Gastrocnemius medialis (tissue), 4 donors: ENCODE measurements at regions not wholly inside any gene's neighbourhood (a gene's known extent, or its start where the extent isn't known, plus 50 kb on each side); places are given as distances from the start of the nearest gene placed in this dataset.
"Not testable (repeated sequence)": the region's sequence is repeated elsewhere in the genome, so short reads cannot be mapped to it uniquely, and the experiment has no call there.

ENCODE experiments used
- ATAC-seq, 2 donors: fragments of 150-250 bp; one replicate each; pipeline ENCODE4 v1.9.1; 2016
- DNase-seq, 2 donors: peaks; one replicate each; pipeline ENCODE4 v3.0.0-alpha.2; 2019
- H3K27ac ChIP-seq, 4 donors: fragments of 200-600 bp; sonication (generic); 1 replicate in 1 of 4; 2 replicates in 3 of 4; pipeline ENCODE4 v1.5.1; 2016 to 2018; ENCODE audit warnings: mild to moderate bottlenecking in 2 of 4, moderate library complexity in 1 of 4
- H3K27me3 ChIP-seq, 3 donors: fragments of 200-600 bp; sonication (generic) in 2 of 3; 1 replicate in 1 of 3; 2 replicates in 2 of 3; pipeline versions ENCODE4 v1.5.1 to v1.6.0; 2016 to 2019; ENCODE audit warnings: mild to moderate bottlenecking in 1 of 3, moderate library complexity in 1 of 3
- H3K36me3 ChIP-seq, 2 donors: fragments of 200-600 bp; sonication (generic) in 1 of 2; one replicate each; pipeline ENCODE4 v1.5.1; 2017 to 2018
- H3K4me1 ChIP-seq, 2 donors: fragments of 200-600 bp; sonication (generic) in 1 of 2; one replicate each; pipeline ENCODE4 v1.5.1; 2016 to 2017; ENCODE audit warnings: mild to moderate bottlenecking in 2 of 2
- H3K4me3 ChIP-seq, 4 donors: fragments of 200-600 bp; sonication (generic) in 3 of 4; 1 replicate in 1 of 4; 2 replicates in 3 of 4; pipeline ENCODE4 v1.5.1; 2016 to 2019; ENCODE audit warnings: mild to moderate bottlenecking in 2 of 4
- H3K9me3 ChIP-seq, 3 donors: fragments of 200-600 bp; sonication (generic) in 2 of 3; 1 replicate in 1 of 3; 2 replicates in 2 of 3; pipeline ENCODE4 v1.5.1; 2016 to 2019
- POLR2A ChIP-seq, 2 donors: fragments of 450-650 bp; IDR thresholded peaks; one replicate each; pipeline ENCODE4 v1.6.1; 2017; ENCODE audit warnings: antibody characterized with exemption in 2 of 2, mild to moderate bottlenecking in 2 of 2, moderate library complexity in 2 of 2
- in situ Hi-C, 4 donors: fragments of 200-750 bp; cut with MboI; loops; one replicate each; pipeline versions ENCODE4 v1.15.0 to v1.8.0; 2017; ENCODE audit warnings: low sequenced_read_pairs in 4 of 4
- intact Hi-C: fragments of 100-400 bp; cut with DNase I; formaldehyde crosslinking; loops from one replicate; pipeline ENCODE4 v1.15.1; 2023; ENCODE audit warnings: low total_unique reads
- TF ChIP-seq, protein P1 (sequence below), 5 experiments: fragments of 450-650 bp in 3 of 5; fragments of 200-600 bp in 2 of 5; sonication (generic) in 2 of 5; IDR thresholded peaks in 4 of 5; conservative IDR thresholded peaks in 1 of 5; 1 replicate in 4 of 5; 2 replicates in 1 of 5; pipeline ENCODE4 v1.5.1; 2016 to 2019; ENCODE audit warnings: antibody characterized with exemption in 5 of 5, mild to moderate bottlenecking in 3 of 5, moderate library complexity in 3 of 5

GRCh38 chr3:3998140-3998922, 199.1 kb downstream of the LRRN1 start:
- H3K4me1 ChIP-seq = no peaks in the 10 kb centered on the region
- no peaks in the 10 kb centered on the region for H3K27me3 ChIP-seq
- H3K36me3 ChIP-seq = no peaks in the 10 kb centered on the region
- no peak for ATAC-seq
- no peak for DNase-seq
- TF ChIP-seq, protein P1, sequence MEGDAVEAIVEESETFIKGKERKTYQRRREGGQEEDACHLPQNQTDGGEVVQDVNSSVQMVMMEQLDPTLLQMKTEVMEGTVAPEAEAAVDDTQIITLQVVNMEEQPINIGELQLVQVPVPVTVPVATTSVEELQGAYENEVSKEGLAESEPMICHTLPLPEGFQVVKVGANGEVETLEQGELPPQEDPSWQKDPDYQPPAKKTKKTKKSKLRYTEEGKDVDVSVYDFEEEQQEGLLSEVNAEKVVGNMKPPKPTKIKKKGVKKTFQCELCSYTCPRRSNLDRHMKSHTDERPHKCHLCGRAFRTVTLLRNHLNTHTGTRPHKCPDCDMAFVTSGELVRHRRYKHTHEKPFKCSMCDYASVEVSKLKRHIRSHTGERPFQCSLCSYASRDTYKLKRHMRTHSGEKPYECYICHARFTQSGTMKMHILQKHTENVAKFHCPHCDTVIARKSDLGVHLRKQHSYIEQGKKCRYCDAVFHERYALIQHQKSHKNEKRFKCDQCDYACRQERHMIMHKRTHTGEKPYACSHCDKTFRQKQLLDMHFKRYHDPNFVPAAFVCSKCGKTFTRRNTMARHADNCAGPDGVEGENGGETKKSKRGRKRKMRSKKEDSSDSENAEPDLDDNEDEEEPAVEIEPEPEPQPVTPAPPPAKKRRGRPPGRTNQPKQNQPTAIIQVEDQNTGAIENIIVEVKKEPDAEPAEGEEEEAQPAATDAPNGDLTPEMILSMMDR (IDR thresholded peaks at IDR 0.05 in 4 of 5, conservative IDR thresholded peaks at IDR 0.05 in 1 of 5) = peak in 3 of 5 experiments; percentile 11 to 41 (median 37)
- no peak for TF ChIP-seq POLR2A (IDR thresholded peaks at IDR 0.05)
- intact Hi-C loops (no loop called here), in situ Hi-C loops (no loop called here)
- no peak overlapping the region for H3K4me3 ChIP-seq
- no peak overlapping the region for H3K27ac ChIP-seq
- no peaks in the 10 kb centered on the region for H3K9me3 ChIP-seq

- in situ Hi-C loops, DNase-seq, H3K4me1 ChIP-seq, H3K36me3 ChIP-seq, ATAC-seq, H3K27ac ChIP-seq, intact Hi-C loops, H3K27me3 ChIP-seq, H3K9me3 ChIP-seq, H3K4me3 ChIP-seq: not testable (repeated sequence)
These were observed 200.1 kb downstream of the LRRN1 start for GRCh38 chr3:3999340-3999739.

GRCh38 chr3:4001976-4002375, 202.7 kb downstream of the LRRN1 start:
- intact Hi-C loops = no loop called here
- TF ChIP-seq, protein P1 (IDR thresholded peaks at IDR 0.05 in 4 of 5, conservative IDR thresholded peaks at IDR 0.05 in 1 of 5) = no peak
- TF ChIP-seq POLR2A (IDR thresholded peaks at IDR 0.05) = no peak

DNA sequence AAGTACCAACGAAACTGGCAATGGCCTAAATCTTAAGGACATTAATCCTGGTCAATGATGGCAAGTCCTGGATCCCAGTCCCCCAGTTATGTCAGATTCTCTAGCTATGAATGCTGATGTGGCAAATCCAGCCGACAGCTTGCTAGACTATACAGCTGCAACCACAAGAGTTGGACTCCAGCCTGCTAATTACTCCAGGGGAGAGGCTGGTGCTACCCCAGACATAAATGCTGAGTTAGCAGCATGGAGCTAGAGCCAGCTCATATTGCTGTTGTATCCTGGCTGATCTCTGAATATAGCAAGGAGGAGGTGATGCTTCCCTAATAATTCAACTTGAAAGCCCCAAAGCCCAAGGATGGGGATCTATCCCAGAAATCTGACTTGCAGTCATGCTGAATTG, 207.1 kb downstream of the LRRN1 start:
- TF ChIP-seq POLR2A (IDR thresholded peaks at IDR 0.05) = no peak
- TF ChIP-seq, protein P1 (IDR thresholded peaks at IDR 0.05 in 4 of 5, conservative IDR thresholded peaks at IDR 0.05 in 1 of 5) = no peak
- H3K27ac ChIP-seq = no peak overlapping the region
- in situ Hi-C loops = loop anchor here in 1 of 4 donors (25.0 kb wide), 1 partner anchor 794 kb away; no protein-coding TSS in a partner anchor
- intact Hi-C loops = no loop called here
- no peaks in the 10 kb centered on the region for H3K4me1 ChIP-seq
- no peaks in the 10 kb centered on the region for H3K9me3 ChIP-seq
- H3K27me3 ChIP-seq = no peaks in the 10 kb centered on the region
- no peaks in the 10 kb centered on the region for H3K36me3 ChIP-seq
- H3K4me3 ChIP-seq = no peak overlapping the region
- ATAC-seq = no peak
- DNase-seq = no peak

More at GRCh38 chr3:4001976-4002375, 202.7 kb downstream of the LRRN1 start:
- no peak for ATAC-seq
- no peak overlapping the region for H3K4me3 ChIP-seq
- no peaks in the 10 kb centered on the region for H3K27me3 ChIP-seq
- H3K36me3 ChIP-seq = no peaks in the 10 kb centered on the region
- H3K9me3 ChIP-seq = no peaks in the 10 kb centered on the region
- H3K4me1 ChIP-seq = no peaks in the 10 kb centered on the region
- in situ Hi-C loops = loop anchor here in 1 of 4 donors (25.0 kb wide), 1 partner anchor 790 kb away; no protein-coding TSS in a partner anchor
- H3K27ac ChIP-seq = no peak overlapping the region
- no peak for DNase-seq

DNA sequence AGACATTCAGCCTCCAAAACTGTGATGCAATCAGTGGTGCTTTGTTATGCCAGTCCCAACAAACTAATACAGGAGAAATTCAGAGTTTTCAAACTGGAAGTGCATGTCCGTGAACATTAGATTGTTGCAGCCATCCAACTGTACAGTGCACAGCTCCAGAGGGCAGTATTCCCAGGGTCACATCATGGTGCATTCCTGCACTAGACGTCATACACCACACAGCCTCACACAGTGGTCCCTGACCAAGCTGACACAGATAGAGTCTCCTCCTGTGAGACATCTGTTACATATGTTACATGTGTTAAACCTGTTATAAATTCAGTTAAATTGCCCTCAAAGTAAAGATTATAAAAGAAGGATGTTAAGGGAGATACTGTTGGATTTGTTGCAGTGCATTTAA, 209.0 kb downstream of the LRRN1 start:
- no peaks in the 10 kb centered on the region for H3K9me3 ChIP-seq
- intact Hi-C loops = no loop called here

More for the DNA sequence above, 209.0 kb downstream of the LRRN1 start:
- no peak for ATAC-seq
- Histone ChIP-seq H3K4me1 (no peaks in the 10 kb centered on the region), H3K27me3 (no peaks in the 10 kb centered on the region), H3K36me3 (no peaks in the 10 kb centered on the region), H3K4me3 (no peak overlapping the region), H3K27ac (no peak overlapping the region)
- TF ChIP-seq POLR2A (IDR thresholded peaks at IDR 0.05) = no peak
- TF ChIP-seq, protein P1 (IDR thresholded peaks at IDR 0.05 in 4 of 5, conservative IDR thresholded peaks at IDR 0.05 in 1 of 5) = no peak
- in situ Hi-C loops = loop anchor here in 1 of 4 donors (25.0 kb wide), 1 partner anchor 796 kb away; no protein-coding TSS in a partner anchor
- no peak for DNase-seq
